ENCODE measurements at regions not wholly inside any gene's neighbourhood (a gene's known extent, or its start where the extent isn't known, plus 50 kb on each side); places are given as distances from the start of the nearest gene placed in this dataset.

DNA sequence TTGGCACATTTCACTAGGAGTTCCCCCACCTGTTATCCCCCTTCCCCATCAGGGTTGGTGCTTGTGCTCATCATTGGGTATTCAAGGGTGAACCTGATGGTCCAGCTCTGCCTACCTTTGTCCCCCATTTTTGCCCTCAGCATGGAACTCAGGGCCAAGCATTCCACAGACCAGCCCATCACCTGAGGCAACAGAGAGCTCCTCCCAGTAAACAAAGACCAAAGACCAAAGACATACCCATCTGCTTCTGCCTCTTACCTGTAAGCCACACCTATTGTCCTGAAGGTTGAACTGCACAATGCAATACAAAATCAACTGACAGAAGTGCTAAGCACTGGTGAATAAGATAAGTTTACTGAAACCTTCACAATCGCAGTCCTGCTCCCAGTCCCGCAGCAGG is 237.5 kb downstream of the PAPSS1 start:
- peaks cover 54% of the 10 kb centered on the region for H3K9me3 Mint-ChIP-seq
- TF ChIP-seq, protein P1, sequence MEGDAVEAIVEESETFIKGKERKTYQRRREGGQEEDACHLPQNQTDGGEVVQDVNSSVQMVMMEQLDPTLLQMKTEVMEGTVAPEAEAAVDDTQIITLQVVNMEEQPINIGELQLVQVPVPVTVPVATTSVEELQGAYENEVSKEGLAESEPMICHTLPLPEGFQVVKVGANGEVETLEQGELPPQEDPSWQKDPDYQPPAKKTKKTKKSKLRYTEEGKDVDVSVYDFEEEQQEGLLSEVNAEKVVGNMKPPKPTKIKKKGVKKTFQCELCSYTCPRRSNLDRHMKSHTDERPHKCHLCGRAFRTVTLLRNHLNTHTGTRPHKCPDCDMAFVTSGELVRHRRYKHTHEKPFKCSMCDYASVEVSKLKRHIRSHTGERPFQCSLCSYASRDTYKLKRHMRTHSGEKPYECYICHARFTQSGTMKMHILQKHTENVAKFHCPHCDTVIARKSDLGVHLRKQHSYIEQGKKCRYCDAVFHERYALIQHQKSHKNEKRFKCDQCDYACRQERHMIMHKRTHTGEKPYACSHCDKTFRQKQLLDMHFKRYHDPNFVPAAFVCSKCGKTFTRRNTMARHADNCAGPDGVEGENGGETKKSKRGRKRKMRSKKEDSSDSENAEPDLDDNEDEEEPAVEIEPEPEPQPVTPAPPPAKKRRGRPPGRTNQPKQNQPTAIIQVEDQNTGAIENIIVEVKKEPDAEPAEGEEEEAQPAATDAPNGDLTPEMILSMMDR (IDR thresholded peaks at IDR 0.05; ENCODE audit: unreplicated experiment in 3 of 3) = no peak
- H3K4me1 Mint-ChIP-seq = no peaks in the 10 kb centered on the region
- H3K27ac Mint-ChIP-seq = no peak overlapping the region
- H3K4me3 Mint-ChIP-seq = no peak overlapping the region
- no peaks in the 10 kb centered on the region for H3K36me3 Mint-ChIP-seq (ENCODE audit: low read depth)
- H3K27me3 Mint-ChIP-seq (ENCODE audit: low read depth) = no peaks in the 10 kb centered on the region

GRCh38 chr4:107478327-107478980 is 241.6 kb downstream of the PAPSS1 start:
- H3K4me1 Mint-ChIP-seq = no peaks in the 10 kb centered on the region

GRCh38 chr4:107473126-107473525 is 246.9 kb downstream of the PAPSS1 start:
- Mint-ChIP-seq H3K9me3 (peaks cover 10% of the 10 kb centered on the region), H3K27me3 (ENCODE audit: low read depth) (no peaks in the 10 kb centered on the region), H3K4me3 (no peak overlapping the region), H3K36me3 (ENCODE audit: low read depth) (no peaks in the 10 kb centered on the region), H3K27ac (no peak overlapping the region), H3K4me1 (no peaks in the 10 kb centered on the region)
- TF ChIP-seq, protein P1 (IDR thresholded peaks at IDR 0.05; ENCODE audit: unreplicated experiment in 3 of 3) = no peak

More at GRCh38 chr4:107478327-107478980, 241.6 kb downstream of the PAPSS1 start:
- TF ChIP-seq, protein P1 (IDR thresholded peaks at IDR 0.05; ENCODE audit: unreplicated experiment in 3 of 3) = no peak
- H3K4me3 Mint-ChIP-seq = no peak overlapping the region
- H3K27ac Mint-ChIP-seq = no peak overlapping the region
- H3K36me3 Mint-ChIP-seq (ENCODE audit: low read depth) = no peaks in the 10 kb centered on the region
- peaks cover 45% of the 10 kb centered on the region for H3K9me3 Mint-ChIP-seq
- H3K27me3 Mint-ChIP-seq (ENCODE audit: low read depth) = no peaks in the 10 kb centered on the region

DNA sequence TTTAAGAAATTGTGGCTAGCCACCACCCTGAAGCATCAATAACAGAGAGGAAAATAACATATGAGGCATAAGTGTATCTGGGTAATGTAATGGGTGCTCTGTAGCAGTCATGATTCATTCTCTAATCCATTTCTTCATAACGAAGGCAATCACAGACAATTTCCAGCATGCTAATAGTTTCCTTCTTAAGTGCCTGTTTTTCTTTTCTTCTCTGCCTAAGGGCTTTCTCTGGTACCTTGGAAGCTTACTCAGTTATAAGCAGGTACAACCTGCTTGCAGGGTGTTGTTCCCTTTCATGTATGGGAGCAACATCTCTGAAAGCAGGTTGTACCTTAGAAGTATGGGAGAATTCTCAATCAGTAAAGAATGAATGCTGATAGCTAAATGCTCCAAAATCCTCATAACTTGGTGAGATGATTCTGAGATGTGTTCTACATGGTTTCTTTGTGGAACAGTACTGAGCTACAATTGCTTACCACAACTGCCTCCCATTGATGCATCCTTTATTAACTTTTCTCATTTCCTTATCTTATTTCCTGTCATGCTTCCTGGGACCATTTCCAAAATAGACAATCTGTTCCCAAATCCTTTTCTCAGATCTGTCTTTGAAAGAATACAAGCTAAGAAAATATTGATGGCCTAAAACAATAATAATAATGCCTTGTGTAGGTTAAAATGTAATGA is 247.6 kb downstream of the PAPSS1 start:
- Mint-ChIP-seq H3K27me3 (ENCODE audit: low read depth) (no peaks in the 10 kb centered on the region), H3K4me1 (no peaks in the 10 kb centered on the region), H3K36me3 (ENCODE audit: low read depth) (no peaks in the 10 kb centered on the region), H3K9me3 (peaks cover 6% of the 10 kb centered on the region), H3K4me3 (no peak overlapping the region), H3K27ac (no peak overlapping the region)
- TF ChIP-seq, protein P1 (IDR thresholded peaks at IDR 0.05; ENCODE audit: unreplicated experiment in 3 of 3) = no peak

DNA sequence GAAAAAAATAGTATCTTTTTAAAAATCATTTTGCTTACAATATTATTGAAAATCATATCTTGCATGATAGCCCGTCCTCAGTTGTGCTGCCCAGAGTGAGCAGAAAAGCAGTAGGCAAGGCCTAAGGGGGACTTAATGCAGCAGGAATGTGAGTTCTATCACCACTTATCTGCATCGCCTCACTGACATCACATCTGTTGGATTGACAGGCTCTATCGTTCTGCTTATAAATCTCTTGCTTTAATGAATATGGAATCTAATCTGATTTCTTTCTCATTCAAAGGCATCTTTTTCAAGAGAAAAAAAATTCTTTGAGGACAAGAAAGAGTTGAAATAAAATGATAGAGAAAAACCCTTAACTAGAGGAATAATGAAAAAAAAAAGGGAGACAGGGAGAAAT is 249.9 kb downstream of the PAPSS1 start:
- no peaks in the 10 kb centered on the region for H3K36me3 Mint-ChIP-seq (ENCODE audit: low read depth)
- H3K27ac Mint-ChIP-seq = no peak overlapping the region
- H3K27me3 Mint-ChIP-seq (ENCODE audit: low read depth) = no peaks in the 10 kb centered on the region
- H3K4me3 Mint-ChIP-seq = no peak overlapping the region
- TF ChIP-seq, protein P1 (IDR thresholded peaks at IDR 0.05; ENCODE audit: unreplicated experiment in 3 of 3) = no peak
- H3K9me3 Mint-ChIP-seq = no peaks in the 10 kb centered on the region
- no peaks in the 10 kb centered on the region for H3K4me1 Mint-ChIP-seq

DNA sequence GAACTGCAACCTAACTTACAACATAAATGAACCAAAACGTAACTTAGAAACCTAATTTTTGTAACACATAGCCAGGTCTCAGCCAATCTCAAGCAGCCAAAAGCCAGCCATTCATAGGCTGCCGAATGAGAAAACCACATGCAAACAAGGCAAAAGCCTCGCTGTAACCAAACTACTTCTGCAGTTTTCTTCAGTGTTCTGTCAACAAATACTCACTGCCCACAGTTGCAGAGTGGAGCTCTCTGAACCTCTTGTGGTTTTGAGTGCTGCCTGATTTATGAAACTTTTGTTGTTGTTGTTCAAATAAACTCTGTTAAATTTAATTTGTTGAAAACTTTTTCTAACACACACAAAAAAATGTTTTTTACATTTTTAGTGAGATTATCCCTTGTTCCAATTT is 251.2 kb downstream of the PAPSS1 start:
- no peak overlapping the region for H3K4me3 Mint-ChIP-seq
- no peaks in the 10 kb centered on the region for H3K27me3 Mint-ChIP-seq (ENCODE audit: low read depth)
- no peak overlapping the region for H3K27ac Mint-ChIP-seq
- no peaks in the 10 kb centered on the region for H3K4me1 Mint-ChIP-seq
- H3K36me3 Mint-ChIP-seq (ENCODE audit: low read depth) = no peaks in the 10 kb centered on the region
- no peaks in the 10 kb centered on the region for H3K9me3 Mint-ChIP-seq
- TF ChIP-seq, protein P1 (IDR thresholded peaks at IDR 0.05; ENCODE audit: unreplicated experiment in 3 of 3) = no peak
